ENCODE measurements at regions not wholly inside any gene's neighbourhood (a gene's known extent, or its start where the extent isn't known, plus 50 kb on each side); places are given as distances from the start of the nearest gene placed in this dataset.

- Mint-ChIP-seq H3K36me3 (ENCODE audit: unreplicated experiment) (no peaks in the 10 kb centered on the region), H3K9me3 (ENCODE audit: unreplicated experiment) (no peaks in the 10 kb centered on the region), H3K4me3 (ENCODE audit: unreplicated experiment) (no peak overlapping the region), H3K27ac (ENCODE audit: unreplicated experiment) (no peak overlapping the region), H3K27me3 (ENCODE audit: unreplicated experiment) (no peaks in the 10 kb centered on the region), H3K4me1 (ENCODE audit: low read depth, unreplicated experiment) (peaks cover 7% of the 10 kb centered on the region)
- no peak for TF ChIP-seq CTCF (IDR thresholded peaks at IDR 0.05; ENCODE audit: partially characterized antibody, unreplicated experiment)
- DNase-seq = no peak
Measured at GRCh38 chr2:236334122-236334876, 70.1 kb upstream of the ASB18 start.

DNA sequence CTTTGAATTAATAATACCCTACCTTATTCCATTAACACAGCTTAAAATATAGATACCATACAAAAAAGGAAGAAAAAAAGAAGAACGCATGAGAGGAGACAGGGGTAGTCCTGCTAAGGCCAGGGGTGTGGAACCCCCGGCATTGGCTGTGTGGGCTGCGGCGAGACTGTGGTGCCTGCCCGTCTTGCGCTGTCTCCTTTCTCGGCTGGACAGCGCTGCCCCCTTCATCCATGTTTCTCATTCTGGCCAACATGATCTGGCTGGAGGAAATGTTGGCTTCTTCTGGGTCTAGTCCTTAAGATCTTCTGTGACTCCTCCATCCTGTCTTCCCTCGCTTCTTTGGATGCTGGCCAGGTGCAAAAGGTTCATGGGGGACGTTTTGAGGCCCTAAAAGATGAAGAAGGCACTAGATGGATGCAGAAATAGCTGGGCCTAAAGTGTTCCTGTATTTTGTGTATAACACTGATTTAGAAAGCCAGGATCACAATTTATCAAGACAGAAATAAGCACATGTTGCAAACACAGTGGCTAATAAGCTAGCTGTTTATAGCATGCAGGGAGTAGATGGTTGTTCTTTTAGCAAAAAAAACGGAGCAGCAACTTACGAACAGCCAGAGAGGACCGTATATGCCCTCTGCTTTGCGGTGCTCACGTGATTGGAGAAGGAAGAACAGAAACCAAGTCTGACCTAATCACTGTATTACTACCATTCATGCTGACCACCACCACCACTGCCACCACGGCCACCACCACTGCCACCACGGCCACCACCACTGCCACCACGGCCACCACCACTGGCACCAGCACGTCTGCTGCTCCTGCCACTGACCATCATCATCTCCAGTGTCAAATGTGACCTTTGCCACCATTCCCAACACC, 71.7 kb upstream of the ASB18 start:
- H3K4me1 Mint-ChIP-seq (ENCODE audit: low read depth, unreplicated experiment) = peaks cover 7% of the 10 kb centered on the region
- no peak for DNase-seq
- no peak overlapping the region for H3K27ac Mint-ChIP-seq (ENCODE audit: unreplicated experiment)
- H3K4me3 Mint-ChIP-seq (ENCODE audit: unreplicated experiment) = no peak overlapping the region
- no peak for TF ChIP-seq CTCF (IDR thresholded peaks at IDR 0.05; ENCODE audit: partially characterized antibody, unreplicated experiment)
- H3K9me3 Mint-ChIP-seq (ENCODE audit: unreplicated experiment) = no peaks in the 10 kb centered on the region
- H3K27me3 Mint-ChIP-seq (ENCODE audit: unreplicated experiment) = no peaks in the 10 kb centered on the region
- no peaks in the 10 kb centered on the region for H3K36me3 Mint-ChIP-seq (ENCODE audit: unreplicated experiment)

GRCh38 chr2:236336575-236337464, 72.6 kb upstream of the ASB18 start:
- Mint-ChIP-seq H3K27me3 (ENCODE audit: unreplicated experiment) (peaks cover 3% of the 10 kb centered on the region), H3K9me3 (ENCODE audit: unreplicated experiment) (no peaks in the 10 kb centered on the region), H3K27ac (ENCODE audit: unreplicated experiment) (no peak overlapping the region), H3K4me3 (ENCODE audit: unreplicated experiment) (no peak overlapping the region), H3K36me3 (ENCODE audit: unreplicated experiment) (no peaks in the 10 kb centered on the region), H3K4me1 (ENCODE audit: low read depth, unreplicated experiment) (peaks cover 7% of the 10 kb centered on the region)
- TF ChIP-seq CTCF (IDR thresholded peaks at IDR 0.05; ENCODE audit: partially characterized antibody, unreplicated experiment) = no peak
- DNase-seq = no peak

GRCh38 chr2:236337465-236338325, 73.5 kb upstream of the ASB18 start:
- Mint-ChIP-seq H3K36me3 (ENCODE audit: unreplicated experiment) (no peaks in the 10 kb centered on the region), H3K27ac (ENCODE audit: unreplicated experiment) (no peak overlapping the region), H3K4me1 (ENCODE audit: low read depth, unreplicated experiment) (peaks cover 7% of the 10 kb centered on the region), H3K9me3 (ENCODE audit: unreplicated experiment) (no peaks in the 10 kb centered on the region), H3K4me3 (ENCODE audit: unreplicated experiment) (no peak overlapping the region), H3K27me3 (ENCODE audit: unreplicated experiment) (peaks cover 3% of the 10 kb centered on the region)
- TF ChIP-seq CTCF (IDR thresholded peaks at IDR 0.05; ENCODE audit: partially characterized antibody, unreplicated experiment) = no peak
- no peak for DNase-seq

Measured in glutamatergic neuron (in vitro differentiated cells).